ENCODE measurements at regions not wholly inside any gene's neighbourhood (a gene's known extent, or its start where the extent isn't known, plus 50 kb on each side); places are given as distances from the start of the nearest gene placed in this dataset.

DNA sequence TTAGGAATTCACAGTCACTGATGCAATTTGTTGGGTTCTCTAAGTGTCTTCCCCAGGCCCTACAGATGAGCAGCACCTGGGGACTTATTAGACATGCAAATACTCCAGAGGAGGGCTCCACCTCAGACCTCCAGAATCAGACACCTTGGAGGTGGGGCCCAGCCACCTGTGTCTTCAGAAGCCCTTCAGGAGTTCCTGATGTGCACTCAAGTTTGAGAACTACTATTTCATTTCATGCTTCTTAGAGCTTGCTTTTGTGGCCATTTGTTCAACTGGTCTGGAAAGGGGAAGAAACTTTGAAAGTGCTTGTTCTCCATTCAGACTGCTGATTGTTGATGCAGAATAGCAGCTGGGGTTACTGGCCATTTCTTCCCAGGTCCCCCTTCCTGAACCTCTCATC, 472.0 kb downstream of the COG6 start:
- TF ChIP-seq, protein P1, sequence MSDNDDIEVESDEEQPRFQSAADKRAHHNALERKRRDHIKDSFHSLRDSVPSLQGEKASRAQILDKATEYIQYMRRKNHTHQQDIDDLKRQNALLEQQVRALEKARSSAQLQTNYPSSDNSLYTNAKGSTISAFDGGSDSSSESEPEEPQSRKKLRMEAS (IDR thresholded peaks at IDR 0.05; ENCODE audit: low read depth, low read length): no peak
- TF ChIP-seq POLR2A (IDR thresholded peaks at IDR 0.05; ENCODE audit: extremely low read depth, insufficient read length) (no peak), MYC (IDR thresholded peaks at IDR 0.05; ENCODE audit: low read depth, low read length) (no peak)
- TF ChIP-seq, protein P2, sequence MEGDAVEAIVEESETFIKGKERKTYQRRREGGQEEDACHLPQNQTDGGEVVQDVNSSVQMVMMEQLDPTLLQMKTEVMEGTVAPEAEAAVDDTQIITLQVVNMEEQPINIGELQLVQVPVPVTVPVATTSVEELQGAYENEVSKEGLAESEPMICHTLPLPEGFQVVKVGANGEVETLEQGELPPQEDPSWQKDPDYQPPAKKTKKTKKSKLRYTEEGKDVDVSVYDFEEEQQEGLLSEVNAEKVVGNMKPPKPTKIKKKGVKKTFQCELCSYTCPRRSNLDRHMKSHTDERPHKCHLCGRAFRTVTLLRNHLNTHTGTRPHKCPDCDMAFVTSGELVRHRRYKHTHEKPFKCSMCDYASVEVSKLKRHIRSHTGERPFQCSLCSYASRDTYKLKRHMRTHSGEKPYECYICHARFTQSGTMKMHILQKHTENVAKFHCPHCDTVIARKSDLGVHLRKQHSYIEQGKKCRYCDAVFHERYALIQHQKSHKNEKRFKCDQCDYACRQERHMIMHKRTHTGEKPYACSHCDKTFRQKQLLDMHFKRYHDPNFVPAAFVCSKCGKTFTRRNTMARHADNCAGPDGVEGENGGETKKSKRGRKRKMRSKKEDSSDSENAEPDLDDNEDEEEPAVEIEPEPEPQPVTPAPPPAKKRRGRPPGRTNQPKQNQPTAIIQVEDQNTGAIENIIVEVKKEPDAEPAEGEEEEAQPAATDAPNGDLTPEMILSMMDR (IDR thresholded peaks at IDR 0.05; ENCODE audit: low read depth, low read length): no peak
- no peak for DNase-seq (ENCODE audit: low read depth)

DNA sequence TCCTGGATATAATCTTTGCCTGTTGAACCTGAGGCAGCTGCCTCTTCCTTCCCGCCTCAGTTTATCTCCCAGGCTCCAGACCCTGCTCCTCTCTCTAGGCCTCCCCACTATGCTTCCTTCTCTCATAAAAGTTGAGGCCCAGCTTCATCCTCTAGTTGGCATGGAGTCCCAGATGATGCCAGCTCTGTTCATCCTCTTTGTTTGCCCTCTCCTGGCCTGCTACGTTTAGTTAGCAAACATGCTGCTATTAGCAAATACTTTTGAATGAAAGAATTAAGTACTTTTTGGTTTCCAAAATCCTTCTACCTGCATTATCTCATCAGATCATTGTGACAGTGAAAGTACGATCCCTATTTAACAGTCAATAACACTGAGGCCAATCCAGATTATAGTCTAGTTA, 472.5 kb downstream of the COG6 start:
- no peak for TF ChIP-seq MYC (IDR thresholded peaks at IDR 0.05; ENCODE audit: low read depth, low read length)
- TF ChIP-seq POLR2A (IDR thresholded peaks at IDR 0.05; ENCODE audit: extremely low read depth, insufficient read length): no peak
- TF ChIP-seq, protein P1 (IDR thresholded peaks at IDR 0.05; ENCODE audit: low read depth, low read length): no peak
- TF ChIP-seq, protein P2 (IDR thresholded peaks at IDR 0.05; ENCODE audit: low read depth, low read length): no peak
- no peak for DNase-seq (ENCODE audit: low read depth)
- H3K4me3 ChIP-seq (ENCODE audit: low read depth, low read length): no peak overlapping the region

More for the DNA sequence above, 472.0 kb downstream of the COG6 start:
- H3K4me3 ChIP-seq (ENCODE audit: low read depth, low read length): no peak overlapping the region

DNA sequence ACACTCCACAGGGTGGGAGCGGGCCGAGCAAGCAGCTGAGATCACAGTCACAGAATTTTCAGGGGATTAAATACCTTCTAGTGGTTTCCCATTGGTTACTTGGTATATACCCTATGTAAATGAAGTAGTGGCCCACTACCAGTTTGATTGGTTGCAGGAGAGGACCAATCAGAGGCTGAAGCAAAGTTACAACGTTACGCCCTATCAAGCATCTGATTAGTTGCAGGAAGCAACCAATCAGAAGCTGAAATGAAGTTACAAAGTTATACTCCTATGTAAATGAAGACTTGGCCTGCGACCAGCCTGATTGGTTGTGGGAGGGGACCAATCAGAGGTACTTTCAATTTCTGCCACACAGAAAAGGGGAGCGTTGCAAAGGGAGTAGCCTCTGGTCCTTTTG, 474.0 kb downstream of the COG6 start:
- H3K4me3 ChIP-seq (ENCODE audit: low read depth, low read length): no peak overlapping the region
- TF ChIP-seq MYC (IDR thresholded peaks at IDR 0.05; ENCODE audit: low read depth, low read length) (no peak), POLR2A (IDR thresholded peaks at IDR 0.05; ENCODE audit: extremely low read depth, insufficient read length) (no peak)
- TF ChIP-seq, protein P1 (IDR thresholded peaks at IDR 0.05; ENCODE audit: low read depth, low read length): no peak
- TF ChIP-seq, protein P2 (IDR thresholded peaks at IDR 0.05; ENCODE audit: low read depth, low read length): no peak
- no peak for DNase-seq (ENCODE audit: low read depth)

DNA sequence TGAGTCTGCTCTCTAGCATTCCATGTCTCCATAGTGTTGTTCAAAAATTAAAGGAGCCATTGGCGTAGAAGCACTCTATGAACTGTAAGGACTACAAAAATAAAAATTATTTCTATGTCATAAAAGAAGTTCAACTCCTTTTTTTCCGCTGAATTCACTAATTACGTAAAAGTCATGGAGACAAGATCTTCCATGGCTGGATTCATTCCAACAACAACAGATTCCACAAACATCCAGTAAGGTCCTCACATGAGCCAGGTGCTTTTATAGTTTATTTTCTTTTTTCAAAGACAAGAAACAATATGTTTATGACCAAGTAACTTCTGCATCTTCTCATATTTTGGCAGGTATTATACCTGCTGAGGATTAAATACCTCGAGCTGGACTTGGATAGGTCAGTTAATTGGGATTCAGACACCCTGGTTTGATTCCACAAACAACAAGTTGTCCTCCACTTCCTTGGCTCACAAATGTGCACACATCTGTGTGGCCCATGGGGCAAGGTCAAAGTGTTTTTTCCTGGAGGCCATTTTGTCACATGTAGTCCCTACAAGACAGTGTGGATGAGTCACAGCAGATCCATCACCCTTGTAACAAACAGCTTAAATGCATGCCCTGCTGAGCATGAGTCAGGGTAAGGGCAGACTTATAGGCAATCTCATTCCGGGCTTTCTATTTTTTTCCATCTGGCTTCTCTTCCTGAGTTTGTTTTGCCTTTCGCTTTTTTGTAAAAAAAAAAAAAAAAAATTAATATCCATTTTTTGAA, 475.6 kb downstream of the COG6 start:
- DNase-seq (ENCODE audit: low read depth): peak; percentile 18
- TF ChIP-seq POLR2A (IDR thresholded peaks at IDR 0.05; ENCODE audit: extremely low read depth, insufficient read length) (no peak), MYC (IDR thresholded peaks at IDR 0.05; ENCODE audit: low read depth, low read length) (no peak)
- TF ChIP-seq, protein P1 (IDR thresholded peaks at IDR 0.05; ENCODE audit: low read depth, low read length): no peak
- TF ChIP-seq, protein P2 (IDR thresholded peaks at IDR 0.05; ENCODE audit: low read depth, low read length): no peak
- H3K4me3 ChIP-seq (ENCODE audit: low read depth, low read length): no peak overlapping the region

DNA sequence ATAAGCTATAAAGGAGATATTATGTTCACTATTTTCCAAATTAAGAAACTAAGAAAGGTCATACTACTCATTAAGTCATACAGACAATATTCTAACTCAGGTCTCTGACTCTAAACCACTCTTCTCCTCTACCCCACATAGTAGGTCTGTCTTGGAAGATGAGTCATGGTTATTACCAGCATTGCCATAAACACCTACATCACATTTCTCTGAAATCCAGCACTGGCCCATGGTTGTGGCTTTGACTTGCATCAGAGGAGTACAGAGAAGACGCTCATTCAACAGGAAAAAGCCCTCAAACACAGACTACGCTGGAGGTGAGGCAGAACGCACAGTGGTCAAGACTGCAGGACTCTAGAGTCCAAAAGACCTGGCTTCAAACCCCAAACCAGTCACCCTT, 476.8 kb downstream of the COG6 start:
- no peak for TF ChIP-seq POLR2A (IDR thresholded peaks at IDR 0.05; ENCODE audit: extremely low read depth, insufficient read length)
- no peak for TF ChIP-seq MYC (IDR thresholded peaks at IDR 0.05; ENCODE audit: low read depth, low read length)
- TF ChIP-seq, protein P2 (IDR thresholded peaks at IDR 0.05; ENCODE audit: low read depth, low read length): no peak
- TF ChIP-seq, protein P1 (IDR thresholded peaks at IDR 0.05; ENCODE audit: low read depth, low read length): no peak
- no peak for DNase-seq (ENCODE audit: low read depth)

More for the DNA sequence above, 476.8 kb downstream of the COG6 start:
- no peak overlapping the region for H3K4me3 ChIP-seq (ENCODE audit: low read depth, low read length)

All from NB4 (cell line).